OCI-LY3 (cell line): ENCODE measurements at regions not wholly inside any gene's neighbourhood (a gene's known extent, or its start where the extent isn't known, plus 50 kb on each side); places are given as distances from the start of the nearest gene placed in this dataset.

Experiments used
- CTCF ChIP-seq: fragments of 200-600, 300-600 bp; sonication (generic); IDR thresholded peaks from 2 replicates; pipeline ENCODE4 v1.5.1; 2014; ENCODE audit warnings: antibody characterized with exemption, low read length, low read depth
- EZH2phosphoT487 ChIP-seq: fragments of 200-600 bp; shearing (Covaris generic); IDR thresholded peaks from 2 replicates; pipeline ENCODE4 v1.6.1; 2018; ENCODE audit warnings: antibody characterized with exemption, mixed run types, low read depth

DNA sequence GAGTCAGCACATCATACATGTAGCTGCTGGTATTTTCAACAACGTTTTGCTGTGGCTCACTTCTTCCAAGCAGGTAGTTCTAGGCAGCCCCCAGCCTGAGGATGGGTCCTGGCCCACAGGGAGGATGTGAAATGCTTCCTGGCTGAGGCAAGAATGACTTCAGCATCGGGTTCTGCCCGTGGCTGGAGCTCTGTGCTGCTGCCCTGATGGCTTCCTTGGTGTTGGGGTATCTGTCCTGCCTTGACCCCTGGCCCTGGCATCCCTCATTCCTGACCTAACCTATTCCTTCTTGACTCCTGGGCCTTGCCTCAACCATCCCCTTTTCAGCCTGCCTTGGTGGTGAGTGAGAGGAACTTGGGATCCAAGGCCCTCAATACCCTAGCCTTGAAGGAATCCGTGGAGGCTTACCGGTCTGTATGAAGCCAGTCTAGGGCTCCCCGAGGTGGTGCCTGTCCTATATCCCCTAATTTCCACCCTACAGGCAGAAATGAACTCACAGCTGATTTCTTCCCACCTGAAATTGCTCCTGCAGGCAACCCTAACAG, 300.6 kb downstream of the TLE3 start:
- TF ChIP-seq EZH2phosphoT487 = no peak
- TF ChIP-seq CTCF = no peak
